ENCODE measurements at regions not wholly inside any gene's neighbourhood (a gene's known extent, or its start where the extent isn't known, plus 50 kb on each side); places are given as distances from the start of the nearest gene placed in this dataset.
A peak's percentile ranks its signal among the peaks of the same experiment; 100 is the strongest.

DNA sequence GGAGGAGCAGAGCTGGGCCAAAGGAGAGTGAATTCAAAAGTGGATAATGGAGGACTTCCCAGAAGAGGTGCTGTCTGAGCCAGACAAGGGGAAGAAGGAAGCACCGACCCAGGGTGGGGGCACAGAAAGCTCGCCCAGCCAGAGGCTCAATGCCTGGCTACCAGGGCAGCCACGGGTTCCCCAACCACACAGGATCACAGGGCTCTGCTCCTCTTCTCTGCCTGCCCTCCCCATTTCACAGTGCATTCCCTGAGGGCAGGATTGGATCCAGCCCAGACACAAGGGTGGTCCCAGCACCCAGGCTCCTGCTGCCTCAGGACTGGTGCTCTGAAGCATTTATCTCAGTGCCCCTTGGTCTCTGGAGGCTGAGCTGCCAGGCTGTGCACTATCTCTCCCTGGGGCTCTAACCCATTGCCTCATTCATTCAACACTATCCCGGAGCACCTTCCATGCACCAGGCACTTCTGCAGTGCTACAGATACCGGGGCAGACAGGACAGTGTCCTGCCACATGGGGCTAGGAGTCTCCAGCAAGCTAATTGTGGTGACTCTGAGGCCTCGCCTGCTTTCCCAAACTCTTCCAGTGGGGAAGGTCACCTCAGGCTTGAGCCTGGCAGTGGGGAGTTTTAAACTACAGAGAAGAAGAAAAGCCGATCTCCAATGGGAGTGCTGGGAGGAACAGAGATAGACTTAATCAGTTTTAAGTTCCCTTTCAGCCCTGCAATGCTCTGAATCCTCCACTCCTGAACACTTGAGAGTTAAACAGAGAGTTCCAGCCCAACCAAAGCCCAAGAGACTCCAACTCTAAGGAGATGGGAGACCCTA, 201.8 kb upstream of the ZMIZ1 start:
- Histone ChIP-seq H3K27ac (replicated peaks; ENCODE audit: low read length) (no peak overlapping the region), H3K18ac (ENCODE audit: low read length) (peak overlapping the region; percentile 24), H3K27me3 (ENCODE audit: control insufficient read depth in 3 of 3, insufficient read depth in 3 of 3, low read depth in 1 of 3, low read length in 3 of 3) (peaks cover 0 to 15% (median 0%) of the 10 kb centered on the region in 3 experiments), H3K9ac (ENCODE audit: low read depth, low read length, poor library complexity) (no peak overlapping the region), H4K8ac (ENCODE audit: low read depth, low read length) (no peak overlapping the region), H3K9me3 (replicated peaks in 1 of 2; ENCODE audit: control insufficient read depth in 2 of 2, insufficient read depth in 1 of 2, low read depth in 1 of 2, low read length in 2 of 2) (no peaks in the 10 kb centered on the region), H3K36me3 (replicated peaks in 1 of 2; ENCODE audit: control insufficient read depth in 2 of 2, insufficient read depth in 2 of 2, low read length in 2 of 2) (no peaks in the 10 kb centered on the region), H3K79me1 (ENCODE audit: low read depth, low read length) (no peaks in the 10 kb centered on the region), H2BK12ac (ENCODE audit: low read length) (no peak overlapping the region), H3K4me3 (ENCODE audit: low read length in 2 of 2) (no peak overlapping the region), H3K4ac (ENCODE audit: low read length) (no peak overlapping the region), H2BK15ac (ENCODE audit: low read length) (peak overlapping the region; percentile 77), H3K14ac (ENCODE audit: low read length) (no peak overlapping the region), H2BK5ac (ENCODE audit: low read length) (peak overlapping the region; percentile 21), H2BK120ac (ENCODE audit: low read depth, low read length) (peak overlapping the region; percentile 50), H3K4me1 (ENCODE audit: control insufficient read depth in 2 of 2, insufficient read depth in 1 of 2, low read depth in 1 of 2, low read length in 2 of 2) (no peaks in the 10 kb centered on the region), H2AFZ (ENCODE audit: low read length) (no peak overlapping the region), H3K4me2 (ENCODE audit: insufficient read depth, low read length, poor library complexity, severe bottlenecking) (no peak overlapping the region), H2AK5ac (ENCODE audit: low read depth, low read length) (peak overlapping the region; percentile 67), H3K23ac (ENCODE audit: low read depth, low read length, poor library complexity) (no peak overlapping the region), H4K91ac (ENCODE audit: low read depth, low read length, poor library complexity) (no peak overlapping the region)
- no peak for DNase-seq (ENCODE audit: low spot score)
- no CpG with 5 or more reads among the region's 7 CpGs for WGBS, 2 donors (ENCODE audit: extremely low coverage in 2 of 2, insufficient read length in 2 of 2, insufficient replicate concordance in 1 of 2)

DNA sequence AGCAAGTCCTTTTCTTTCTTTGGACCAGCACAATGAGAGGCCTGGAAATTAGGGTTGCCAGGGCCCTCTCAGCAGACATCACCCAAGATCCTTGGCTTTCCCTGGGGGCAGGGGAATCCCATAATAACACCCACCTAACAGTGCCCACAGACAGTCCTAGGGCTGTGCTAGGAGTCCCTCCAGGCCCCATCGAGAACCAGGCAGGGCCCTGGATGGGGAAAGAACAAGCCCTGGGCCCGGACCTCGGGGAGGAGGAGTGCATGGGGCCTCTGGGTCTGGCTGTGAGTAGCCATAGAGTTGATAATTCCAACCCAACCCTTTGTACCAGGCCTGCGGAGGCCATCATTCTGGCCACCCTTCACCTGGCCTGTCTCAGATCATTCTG, 201.2 kb upstream of the ZMIZ1 start:
- H2BK120ac ChIP-seq (ENCODE audit: low read depth, low read length), result no peak overlapping the region
- no peaks in the 10 kb centered on the region for H3K9me3 ChIP-seq (replicated peaks in 1 of 2; ENCODE audit: control insufficient read depth in 2 of 2, insufficient read depth in 1 of 2, low read depth in 1 of 2, low read length in 2 of 2)
- H3K4ac ChIP-seq (ENCODE audit: low read length), result no peak overlapping the region
- H3K79me1 ChIP-seq (ENCODE audit: low read depth, low read length), result no peaks in the 10 kb centered on the region
- no peak overlapping the region for H3K23ac ChIP-seq (ENCODE audit: low read depth, low read length, poor library complexity)
- H2AK5ac ChIP-seq (ENCODE audit: low read depth, low read length), result no peak overlapping the region
- H2AFZ ChIP-seq (ENCODE audit: low read length), result no peak overlapping the region
- H2BK12ac ChIP-seq (ENCODE audit: low read length), result no peak overlapping the region
- H3K27ac ChIP-seq (replicated peaks; ENCODE audit: low read length), result no peak overlapping the region
- DNase-seq (ENCODE audit: low spot score), result no peak
- peaks cover 0 to 15% (median 0%) of the 10 kb centered on the region in 3 experiments for H3K27me3 ChIP-seq (ENCODE audit: control insufficient read depth in 3 of 3, insufficient read depth in 3 of 3, low read depth in 1 of 3, low read length in 3 of 3)
- no CpG with 5 or more reads among the region's 4 CpGs for WGBS, 2 donors (ENCODE audit: extremely low coverage in 2 of 2, insufficient read length in 2 of 2, insufficient replicate concordance in 1 of 2)
- no peak overlapping the region for H2BK15ac ChIP-seq (ENCODE audit: low read length)
- no peak overlapping the region for H4K8ac ChIP-seq (ENCODE audit: low read depth, low read length)
- H3K14ac ChIP-seq (ENCODE audit: low read length), result no peak overlapping the region
- no peak overlapping the region for H3K4me3 ChIP-seq (ENCODE audit: low read length in 2 of 2)
- H3K36me3 ChIP-seq (replicated peaks in 1 of 2; ENCODE audit: control insufficient read depth in 2 of 2, insufficient read depth in 2 of 2, low read length in 2 of 2), result no peaks in the 10 kb centered on the region
- no peak overlapping the region for H3K4me2 ChIP-seq (ENCODE audit: insufficient read depth, low read length, poor library complexity, severe bottlenecking)
- H4K91ac ChIP-seq (ENCODE audit: low read depth, low read length, poor library complexity), result no peak overlapping the region
- H2BK5ac ChIP-seq (ENCODE audit: low read length), result no peak overlapping the region
- H3K9ac ChIP-seq (ENCODE audit: low read depth, low read length, poor library complexity), result no peak overlapping the region
- H3K18ac ChIP-seq (ENCODE audit: low read length), result peak overlapping the region; percentile 11
- no peaks in the 10 kb centered on the region for H3K4me1 ChIP-seq (ENCODE audit: control insufficient read depth in 2 of 2, insufficient read depth in 1 of 2, low read depth in 1 of 2, low read length in 2 of 2)

- no peaks in the 10 kb centered on the region for H3K79me1 ChIP-seq (ENCODE audit: low read depth, low read length)
- no peak overlapping the region for H3K14ac ChIP-seq (ENCODE audit: low read length)
- no peak overlapping the region for H4K91ac ChIP-seq (ENCODE audit: low read depth, low read length, poor library complexity)
- peak overlapping the region; percentile 2 for H2BK12ac ChIP-seq (ENCODE audit: low read length)
- H3K4me3 ChIP-seq (ENCODE audit: low read length in 2 of 2), result no peak overlapping the region
- no peak overlapping the region for H2AFZ ChIP-seq (ENCODE audit: low read length)
- H3K18ac ChIP-seq (ENCODE audit: low read length), result no peak overlapping the region
- H4K8ac ChIP-seq (ENCODE audit: low read depth, low read length), result no peak overlapping the region
- no peak overlapping the region for H3K4ac ChIP-seq (ENCODE audit: low read length)
- H3K4me1 ChIP-seq (ENCODE audit: control insufficient read depth in 2 of 2, insufficient read depth in 1 of 2, low read depth in 1 of 2, low read length in 2 of 2), result no peaks in the 10 kb centered on the region
- DNase-seq (ENCODE audit: low spot score), result no peak
- H3K36me3 ChIP-seq (replicated peaks in 1 of 2; ENCODE audit: control insufficient read depth in 2 of 2, insufficient read depth in 2 of 2, low read length in 2 of 2), result no peaks in the 10 kb centered on the region
- no CpG with 5 or more reads among the region's 3 CpGs for WGBS, 2 donors (ENCODE audit: extremely low coverage in 2 of 2, insufficient read length in 2 of 2, insufficient replicate concordance in 1 of 2)
- H3K27me3 ChIP-seq (ENCODE audit: control insufficient read depth in 3 of 3, insufficient read depth in 3 of 3, low read depth in 1 of 3, low read length in 3 of 3), result peaks cover 0 to 15% (median 0%) of the 10 kb centered on the region in 3 experiments
- no peak overlapping the region for H2AK5ac ChIP-seq (ENCODE audit: low read depth, low read length)
- no peak overlapping the region for H3K23ac ChIP-seq (ENCODE audit: low read depth, low read length, poor library complexity)
- no peak overlapping the region for H3K9ac ChIP-seq (ENCODE audit: low read depth, low read length, poor library complexity)
- H2BK5ac ChIP-seq (ENCODE audit: low read length), result no peak overlapping the region
- no peak overlapping the region for H3K27ac ChIP-seq (replicated peaks; ENCODE audit: low read length)
- H2BK15ac ChIP-seq (ENCODE audit: low read length), result no peak overlapping the region
- no peak overlapping the region for H3K4me2 ChIP-seq (ENCODE audit: insufficient read depth, low read length, poor library complexity, severe bottlenecking)
- H2BK120ac ChIP-seq (ENCODE audit: low read depth, low read length), result no peak overlapping the region
- no peaks in the 10 kb centered on the region for H3K9me3 ChIP-seq (replicated peaks in 1 of 2; ENCODE audit: control insufficient read depth in 2 of 2, insufficient read depth in 1 of 2, low read depth in 1 of 2, low read length in 2 of 2)
Observed at GRCh38 chr10:78868048-78868447, 200.7 kb upstream of the ZMIZ1 start.

DNA sequence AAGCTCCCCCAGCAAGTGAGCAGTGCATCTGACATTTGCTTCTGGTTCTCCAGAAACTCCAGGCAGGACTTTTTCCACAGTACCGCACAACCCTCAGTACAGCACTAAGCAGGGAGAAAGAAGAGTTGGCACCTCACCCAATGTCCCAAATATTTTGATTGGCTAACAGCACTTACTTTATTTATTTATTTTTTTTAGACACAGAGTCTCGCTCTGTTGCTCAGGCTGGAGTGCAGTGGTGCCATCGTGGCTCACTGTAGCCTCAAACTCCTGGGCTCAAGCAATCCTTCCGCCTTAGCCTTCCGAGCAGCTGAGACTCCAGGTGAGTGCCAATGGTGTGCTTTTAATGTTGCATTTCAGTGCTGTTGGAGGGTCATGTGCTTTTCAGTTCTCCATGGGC, 200.3 kb upstream of the ZMIZ1 start:
- H3K9ac ChIP-seq (ENCODE audit: low read depth, low read length, poor library complexity), result no peak overlapping the region
- H3K14ac ChIP-seq (ENCODE audit: low read length), result no peak overlapping the region
- no peak overlapping the region for H3K27ac ChIP-seq (replicated peaks; ENCODE audit: low read length)
- H4K91ac ChIP-seq (ENCODE audit: low read depth, low read length, poor library complexity), result no peak overlapping the region
- H3K4me2 ChIP-seq (ENCODE audit: insufficient read depth, low read length, poor library complexity, severe bottlenecking), result no peak overlapping the region
- no peaks in the 10 kb centered on the region for H3K36me3 ChIP-seq (replicated peaks in 1 of 2; ENCODE audit: control insufficient read depth in 2 of 2, insufficient read depth in 2 of 2, low read length in 2 of 2)
- H2BK120ac ChIP-seq (ENCODE audit: low read depth, low read length), result no peak overlapping the region
- no peaks in the 10 kb centered on the region for H3K9me3 ChIP-seq (replicated peaks in 1 of 2; ENCODE audit: control insufficient read depth in 2 of 2, insufficient read depth in 1 of 2, low read depth in 1 of 2, low read length in 2 of 2)
- H2BK12ac ChIP-seq (ENCODE audit: low read length), result no peak overlapping the region
- no peaks in the 10 kb centered on the region for H3K79me1 ChIP-seq (ENCODE audit: low read depth, low read length)
- no peaks in the 10 kb centered on the region for H3K4me1 ChIP-seq (ENCODE audit: control insufficient read depth in 2 of 2, insufficient read depth in 1 of 2, low read depth in 1 of 2, low read length in 2 of 2)
- H3K27me3 ChIP-seq (ENCODE audit: control insufficient read depth in 3 of 3, insufficient read depth in 3 of 3, low read depth in 1 of 3, low read length in 3 of 3), result peaks cover 0 to 15% (median 0%) of the 10 kb centered on the region in 3 experiments
- no peak for DNase-seq (ENCODE audit: low spot score)
- no CpG with 5 or more reads among the region's 5 CpGs for WGBS, 2 donors (ENCODE audit: extremely low coverage in 2 of 2, insufficient read length in 2 of 2, insufficient replicate concordance in 1 of 2)
- H3K18ac ChIP-seq (ENCODE audit: low read length), result no peak overlapping the region
- no peak overlapping the region for H3K23ac ChIP-seq (ENCODE audit: low read depth, low read length, poor library complexity)
- H4K8ac ChIP-seq (ENCODE audit: low read depth, low read length), result no peak overlapping the region
- H2AK5ac ChIP-seq (ENCODE audit: low read depth, low read length), result no peak overlapping the region
- no peak overlapping the region for H3K4ac ChIP-seq (ENCODE audit: low read length)
- no peak overlapping the region for H3K4me3 ChIP-seq (ENCODE audit: low read length in 2 of 2)
- no peak overlapping the region for H2AFZ ChIP-seq (ENCODE audit: low read length)
- no peak overlapping the region for H2BK5ac ChIP-seq (ENCODE audit: low read length)
- no peak overlapping the region for H2BK15ac ChIP-seq (ENCODE audit: low read length)

Measured in neuronal stem cell (in vitro differentiated cells).